ENCODE measurements at regions not wholly inside any gene's neighbourhood (a gene's known extent, or its start where the extent isn't known, plus 50 kb on each side); places are given as distances from the start of the nearest gene placed in this dataset.

GRCh38 chr10:4062072-4062471 is 277.1 kb upstream of the KLF6 start:
- Histone ChIP-seq H3K4me2 (ENCODE audit: insufficient read depth, low read length) (no peak overlapping the region), H3K4me1 (ENCODE audit: control insufficient read depth, extremely low read depth, insufficient read depth, low read length) (peaks cover 11% of the 10 kb centered on the region), H3K9ac (replicated peaks; ENCODE audit: extremely low read depth, insufficient read depth, low read length) (no peak overlapping the region), H3K4me3 (replicated peaks in 1 of 3; ENCODE audit: insufficient read depth in 1 of 3, low read depth in 1 of 3, low read length in 3 of 3) (no peak overlapping the region), H3K27me3 (ENCODE audit: control insufficient read depth in 2 of 2, insufficient read depth in 2 of 2, low read length in 2 of 2) (no peaks in the 10 kb centered on the region), H2AFZ (ENCODE audit: low read depth, low read length) (no peak overlapping the region), H3K27ac (ENCODE audit: insufficient read depth, low read depth, low read length) (no peak overlapping the region), H3K9me1 (replicated peaks; ENCODE audit: control insufficient read depth, extremely low read depth, insufficient read depth, low read length) (no peaks in the 10 kb centered on the region), H3K79me2 (ENCODE audit: control insufficient read depth, insufficient read depth, low read length) (no peaks in the 10 kb centered on the region), H3K9me3 (replicated peaks; ENCODE audit: control insufficient read depth, insufficient read depth, low read length) (no peaks in the 10 kb centered on the region), H4K20me1 (replicated peaks; ENCODE audit: control insufficient read depth, extremely low read depth, insufficient read depth, low read length) (no peaks in the 10 kb centered on the region), H3K36me3 (ENCODE audit: control insufficient read depth in 2 of 2, extremely low read depth in 1 of 2, insufficient read depth in 2 of 2, low read length in 2 of 2) (no peaks in the 10 kb centered on the region)
- intact Hi-C loops (cut with micrococcal nuclease) = no loop called here
- BruUV-seq (replicated peaks) = no TSS peak
- FAIRE-seq (peak; percentile 64), DNase-seq (ENCODE audit: low read depth, low spot score) (no peak)
- dilution Hi-C loops (cut with MboI; ENCODE audit: extremely low pct_ligation_motif_present, low sequenced_read_pairs) = no loop called here
- TF ChIP-seq MYC (IDR thresholded peaks at IDR 0.05; ENCODE audit: low read depth, low read length) (no peak), POLR2A (IDR thresholded peaks at IDR 0.05; ENCODE audit: low read depth, low read length) (no peak), FOS (IDR thresholded peaks at IDR 0.05; ENCODE audit: borderline replicate concordance, insufficient read depth, low read length) (no peak), JUN (IDR thresholded peaks at IDR 0.05; ENCODE audit: borderline replicate concordance, insufficient read depth, insufficient read length, low read depth) (no peak), GATA2 (IDR thresholded peaks at IDR 0.05; ENCODE audit: insufficient read depth, insufficient read length, low read depth, low read length) (no peak), EZH2 (IDR thresholded peaks at IDR 0.05; ENCODE audit: borderline replicate concordance, low read depth, low read length, severe bottlenecking) (no peak), POLR2AphosphoS5 (IDR thresholded peaks at IDR 0.05; ENCODE audit: insufficient read depth, low read depth, low read length) (no peak)
- TF ChIP-seq, protein P1, sequence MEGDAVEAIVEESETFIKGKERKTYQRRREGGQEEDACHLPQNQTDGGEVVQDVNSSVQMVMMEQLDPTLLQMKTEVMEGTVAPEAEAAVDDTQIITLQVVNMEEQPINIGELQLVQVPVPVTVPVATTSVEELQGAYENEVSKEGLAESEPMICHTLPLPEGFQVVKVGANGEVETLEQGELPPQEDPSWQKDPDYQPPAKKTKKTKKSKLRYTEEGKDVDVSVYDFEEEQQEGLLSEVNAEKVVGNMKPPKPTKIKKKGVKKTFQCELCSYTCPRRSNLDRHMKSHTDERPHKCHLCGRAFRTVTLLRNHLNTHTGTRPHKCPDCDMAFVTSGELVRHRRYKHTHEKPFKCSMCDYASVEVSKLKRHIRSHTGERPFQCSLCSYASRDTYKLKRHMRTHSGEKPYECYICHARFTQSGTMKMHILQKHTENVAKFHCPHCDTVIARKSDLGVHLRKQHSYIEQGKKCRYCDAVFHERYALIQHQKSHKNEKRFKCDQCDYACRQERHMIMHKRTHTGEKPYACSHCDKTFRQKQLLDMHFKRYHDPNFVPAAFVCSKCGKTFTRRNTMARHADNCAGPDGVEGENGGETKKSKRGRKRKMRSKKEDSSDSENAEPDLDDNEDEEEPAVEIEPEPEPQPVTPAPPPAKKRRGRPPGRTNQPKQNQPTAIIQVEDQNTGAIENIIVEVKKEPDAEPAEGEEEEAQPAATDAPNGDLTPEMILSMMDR (IDR thresholded peaks at IDR 0.05; ENCODE audit: extremely low read depth in 1 of 2, insufficient read depth in 1 of 2, low read depth in 1 of 2, low read length in 2 of 2) = no peak
- TF ChIP-seq, protein P2, sequence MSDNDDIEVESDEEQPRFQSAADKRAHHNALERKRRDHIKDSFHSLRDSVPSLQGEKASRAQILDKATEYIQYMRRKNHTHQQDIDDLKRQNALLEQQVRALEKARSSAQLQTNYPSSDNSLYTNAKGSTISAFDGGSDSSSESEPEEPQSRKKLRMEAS (IDR thresholded peaks at IDR 0.05; ENCODE audit: insufficient read depth, insufficient read length) = no peak
- POLR2A ChIA-PET = interaction anchor here (0.6 kb wide), 1 partner anchor 81 kb away, joined by 3 read pairs; no protein-coding TSS in a partner anchor
- CTCF ChIA-PET = no interaction called here
